Breast epithelium (tissue), 3 donors: ENCODE measurements at regions not wholly inside any gene's neighbourhood (a gene's known extent, or its start where the extent isn't known, plus 50 kb on each side); places are given as distances from the start of the nearest gene placed in this dataset.

ENCODE experiments used
- POLR2A ChIP-seq: fragments of 450-650 bp; IDR thresholded peaks from one replicate; pipeline ENCODE4 v1.6.1; 2016; ENCODE audit warnings: antibody characterized with exemption, mild to moderate bottlenecking, moderate library complexity
- POLR2AphosphoS5 ChIP-seq, 3 donors: sonication (generic); formaldehyde crosslinking; IDR thresholded peaks; one replicate each; pipeline ENCODE4 v1.6.1; 2017; ENCODE audit warnings: antibody characterized with exemption in 3 of 3
- TF ChIP-seq, protein P1 (sequence below), 3 donors: fragments of 450-650 bp; IDR thresholded peaks; one replicate each; pipeline ENCODE4 v1.5.1; 2016 to 2017; ENCODE audit warnings: antibody characterized with exemption in 3 of 3, mild to moderate bottlenecking in 3 of 3, moderate library complexity in 3 of 3

DNA sequence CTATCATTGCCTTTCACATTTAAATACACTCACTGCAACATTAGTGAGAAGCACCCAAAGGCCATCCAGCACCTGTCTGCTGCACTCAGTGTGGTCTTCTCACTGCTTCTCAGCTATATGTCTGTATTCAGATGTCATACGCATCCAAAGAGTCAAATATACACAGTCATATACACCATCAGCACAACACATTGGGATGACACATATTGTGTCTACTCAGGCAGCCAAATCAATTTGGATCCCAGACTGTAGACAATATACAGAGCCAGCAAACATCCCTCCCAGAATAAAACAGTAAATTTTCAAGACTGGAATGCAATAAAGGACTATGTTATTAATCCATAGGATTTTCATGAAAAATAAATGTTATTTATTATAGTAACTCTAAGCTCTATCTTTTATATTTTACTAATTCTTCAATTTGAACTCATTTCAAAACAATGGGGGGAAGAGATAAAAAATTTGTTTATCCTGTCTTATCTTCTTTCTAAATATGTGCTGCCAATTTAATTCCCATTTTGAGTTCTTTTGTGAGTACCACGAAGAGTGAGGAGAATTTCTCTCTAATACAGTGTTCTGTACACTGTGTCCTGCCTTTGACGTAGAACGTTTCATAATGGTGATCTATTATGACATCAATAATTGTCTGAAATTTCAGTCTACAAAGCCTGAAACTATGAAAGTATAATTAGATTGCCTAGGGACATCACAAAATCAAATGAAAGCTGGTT lies 602.2 kb upstream of the CXADR start:
- TF ChIP-seq, protein P1, sequence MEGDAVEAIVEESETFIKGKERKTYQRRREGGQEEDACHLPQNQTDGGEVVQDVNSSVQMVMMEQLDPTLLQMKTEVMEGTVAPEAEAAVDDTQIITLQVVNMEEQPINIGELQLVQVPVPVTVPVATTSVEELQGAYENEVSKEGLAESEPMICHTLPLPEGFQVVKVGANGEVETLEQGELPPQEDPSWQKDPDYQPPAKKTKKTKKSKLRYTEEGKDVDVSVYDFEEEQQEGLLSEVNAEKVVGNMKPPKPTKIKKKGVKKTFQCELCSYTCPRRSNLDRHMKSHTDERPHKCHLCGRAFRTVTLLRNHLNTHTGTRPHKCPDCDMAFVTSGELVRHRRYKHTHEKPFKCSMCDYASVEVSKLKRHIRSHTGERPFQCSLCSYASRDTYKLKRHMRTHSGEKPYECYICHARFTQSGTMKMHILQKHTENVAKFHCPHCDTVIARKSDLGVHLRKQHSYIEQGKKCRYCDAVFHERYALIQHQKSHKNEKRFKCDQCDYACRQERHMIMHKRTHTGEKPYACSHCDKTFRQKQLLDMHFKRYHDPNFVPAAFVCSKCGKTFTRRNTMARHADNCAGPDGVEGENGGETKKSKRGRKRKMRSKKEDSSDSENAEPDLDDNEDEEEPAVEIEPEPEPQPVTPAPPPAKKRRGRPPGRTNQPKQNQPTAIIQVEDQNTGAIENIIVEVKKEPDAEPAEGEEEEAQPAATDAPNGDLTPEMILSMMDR (IDR thresholded peaks at IDR 0.05), result no peak
- no peak for TF ChIP-seq POLR2A
- no peak for TF ChIP-seq POLR2AphosphoS5 (IDR thresholded peaks at IDR 0.05)
